Epithelial cell of proximal tubule (primary cell): ENCODE measurements at regions not wholly inside any gene's neighbourhood (a gene's known extent, or its start where the extent isn't known, plus 50 kb on each side); places are given as distances from the start of the nearest gene placed in this dataset.

Source experiments
- DNase-seq: peaks from one replicate; pipeline ENCODE4 v3.0.0-alpha.2; 2011; ENCODE audit warnings: low read depth
- H3K4me3 ChIP-seq: 2 replicates; pipeline ENCODE4 v1.5.1; 2011; ENCODE audit warnings: low read depth, mild to moderate bottlenecking, low read length
- CTCF ChIP-seq: conservative IDR thresholded peaks from 2 replicates; pipeline ENCODE4 v1.5.1; 2012; ENCODE audit warnings: low read depth, mild to moderate bottlenecking, low read length

DNA sequence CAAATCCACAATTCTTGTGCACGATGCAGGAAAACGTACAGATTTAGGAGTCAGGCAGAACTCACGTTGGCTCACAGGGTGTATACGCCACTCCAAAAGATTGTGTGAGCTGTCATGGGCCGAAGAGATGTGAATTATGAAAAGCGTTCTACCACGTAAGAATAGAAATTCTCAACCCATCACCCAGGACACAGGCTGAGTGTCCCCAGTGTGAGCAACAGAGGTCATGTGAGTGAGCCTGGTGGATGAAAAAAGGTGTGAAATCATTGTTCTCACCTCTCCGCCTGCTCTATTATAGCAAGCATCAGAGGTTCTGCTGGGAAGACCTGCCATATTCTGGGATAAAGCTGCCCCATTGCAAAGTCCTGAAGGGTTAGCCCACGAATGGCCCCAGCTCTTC is 235.0 kb downstream of the MN1 start:
- H3K4me3 ChIP-seq = no peak overlapping the region
- no peak for DNase-seq
- TF ChIP-seq CTCF = no peak

- no peak for DNase-seq
- no peak for TF ChIP-seq CTCF
- H3K4me3 ChIP-seq = no peak overlapping the region
Observed at GRCh38 chr22:27568265-27568664, 233.3 kb downstream of the MN1 start.

DNA sequence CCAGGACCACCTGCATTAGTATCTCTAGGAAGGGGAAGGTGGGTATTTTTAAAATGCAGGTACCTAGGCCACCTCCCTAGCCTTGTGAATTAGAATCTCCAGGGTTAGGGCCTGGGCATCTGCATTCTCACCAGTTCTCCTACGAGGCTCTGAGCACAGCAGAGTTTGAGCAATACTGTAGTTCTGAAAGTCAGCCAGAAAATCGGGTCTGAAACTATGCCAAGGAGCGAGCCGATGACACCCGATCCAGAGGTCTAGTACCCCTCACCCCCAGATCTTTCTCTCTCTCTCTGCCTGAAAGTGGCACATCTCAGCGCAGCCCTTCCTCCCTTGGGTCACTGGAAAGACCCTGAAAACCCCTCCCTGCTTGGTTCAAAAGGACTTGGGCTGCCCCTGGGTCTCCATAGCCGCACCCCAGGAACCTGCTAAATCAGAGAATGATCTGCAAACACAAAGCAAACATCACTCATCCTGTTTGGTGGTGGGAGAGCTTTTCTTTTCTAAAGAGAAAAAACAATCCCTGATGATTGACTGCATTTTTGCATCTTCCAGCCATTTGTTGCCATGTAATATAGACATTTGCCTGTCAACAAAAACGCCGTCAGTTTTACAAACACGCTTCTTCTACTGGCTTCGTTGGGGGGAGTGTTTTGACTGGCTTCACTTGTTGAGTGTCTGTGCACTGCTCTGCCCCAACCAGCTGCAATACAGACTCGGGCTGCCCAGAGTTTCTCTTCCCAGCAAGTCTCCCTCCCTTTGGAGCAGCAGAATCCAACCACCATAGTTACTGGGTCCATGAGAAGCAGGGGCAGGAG is 229.9 kb downstream of the MN1 start:
- no peak for DNase-seq
- H3K4me3 ChIP-seq = no peak overlapping the region
- TF ChIP-seq CTCF = no peak

GRCh38 chr22:27572278-27572666 is 229.3 kb downstream of the MN1 start:
- no peak for TF ChIP-seq CTCF
- no peak for DNase-seq
- H3K4me3 ChIP-seq = no peak overlapping the region

DNA sequence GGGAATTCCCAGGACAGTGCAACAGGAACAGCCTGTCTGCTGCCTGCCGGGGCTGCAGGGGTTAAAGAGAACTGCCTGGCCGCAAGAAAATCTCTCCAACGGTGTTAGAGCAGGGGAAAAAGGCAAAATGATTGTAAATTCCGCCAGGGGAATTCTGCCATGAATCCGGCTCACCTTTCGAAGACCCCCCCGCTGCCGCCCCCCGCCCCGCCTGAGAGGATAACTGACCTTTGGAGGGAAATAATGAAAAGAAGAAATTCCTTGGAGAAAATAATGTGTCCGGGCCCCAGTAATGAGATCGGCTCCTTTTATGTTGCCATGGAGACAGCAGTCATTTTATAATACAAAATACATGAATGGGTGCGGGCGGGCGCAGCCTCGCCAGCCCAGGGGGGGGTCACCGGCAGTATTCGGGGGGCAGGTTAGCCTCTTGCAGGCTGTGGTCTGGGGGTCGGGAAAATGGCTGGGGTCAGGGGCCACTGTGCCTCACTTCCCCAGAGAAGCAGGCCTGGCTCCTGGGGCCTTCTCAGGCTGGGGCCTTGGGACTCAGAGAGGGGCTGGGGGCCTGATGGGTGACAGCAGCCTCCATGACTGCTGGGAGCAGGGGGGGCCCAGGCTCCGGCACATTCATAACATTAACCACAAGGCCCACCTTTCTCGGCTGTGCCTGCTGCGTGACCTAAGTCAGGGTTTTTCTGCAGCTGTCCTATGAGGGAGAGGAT is 228.1 kb downstream of the MN1 start:
- no peak for TF ChIP-seq CTCF
- DNase-seq = no peak
- H3K4me3 ChIP-seq = no peak overlapping the region

GRCh38 chr22:27574002-27574366 is 227.6 kb downstream of the MN1 start:
- no peak overlapping the region for H3K4me3 ChIP-seq
- no peak for TF ChIP-seq CTCF
- DNase-seq = no peak

GRCh38 chr22:27574651-27575050 is 226.9 kb downstream of the MN1 start:
- no peak for DNase-seq
- H3K4me3 ChIP-seq = no peak overlapping the region
- no peak for TF ChIP-seq CTCF
